Fibroblast of lung (primary cell): ENCODE measurements at regions not wholly inside any gene's neighbourhood (a gene's known extent, or its start where the extent isn't known, plus 50 kb on each side); places are given as distances from the start of the nearest gene placed in this dataset.

Source experiments
- CTCF ChIP-seq, 2 donors: IDR thresholded peaks in 1 of 2; conservative IDR thresholded peaks in 1 of 2; 1 replicate in 1 of 2; 2 replicates in 1 of 2; pipeline ENCODE4 v1.5.1; 2011 to 2012; ENCODE audit warnings: low read length in 2 of 2, control low read depth in 1 of 2, inconsistent platforms in 1 of 2, low read depth in 1 of 2, mild to moderate bottlenecking in 1 of 2
- EZH2 ChIP-seq: IDR thresholded peaks from 2 replicates; pipeline ENCODE4 v1.5.1; 2012; ENCODE audit warnings: low read length, control low read depth, mild to moderate bottlenecking; ENCODE audit errors: missing control alignments

GRCh38 chr1:239112101-239112935, 274.1 kb upstream of the CHRM3 start:
- TF ChIP-seq CTCF (conservative IDR thresholded peaks at IDR 0.05 in 1 of 2, IDR thresholded peaks at IDR 0.05 in 1 of 2; ENCODE audit: low read depth in 1 of 2, low read length in 2 of 2) (no peak), EZH2 (no peak)
